Neural progenitor cell (in vitro differentiated cells): ENCODE measurements at regions not wholly inside any gene's neighbourhood (a gene's known extent, or its start where the extent isn't known, plus 50 kb on each side); places are given as distances from the start of the nearest gene placed in this dataset.

Experiments used
- DNase-seq: peaks from one replicate; pipeline ENCODE4 v3.0.0-alpha.2; 2016; ENCODE audit warnings: low spot score
- H2AFZ ChIP-seq: fragments of 200-600 bp; sonication (generic); replicated peaks from 2 replicates; pipeline ENCODE4 v1.6.1; 2016; ENCODE audit warnings: antibody characterized with exemption
- H3F3A ChIP-seq: fragments of 200-600 bp; sonication (generic); 2 replicates; pipeline ENCODE4 v1.6.1; 2016; ENCODE audit warnings: antibody characterized with exemption, low read depth
- H3K27ac ChIP-seq: fragments of 200-600 bp; sonication (generic); 2 replicates; pipeline ENCODE4 v1.5.1; 2016; ENCODE audit warnings: mild to moderate bottlenecking
- H3K27me3 ChIP-seq: fragments of 200-600 bp; sonication (generic); 2 replicates; pipeline ENCODE4 v1.6.1; 2016; ENCODE audit warnings: mild to moderate bottlenecking, moderate library complexity
- H3K36me3 ChIP-seq: fragments of 200-600 bp; sonication (generic); 2 replicates; pipeline ENCODE4 v1.5.1; 2016
- H3K4me1 ChIP-seq: fragments of 200-600 bp; sonication (generic); 2 replicates; pipeline ENCODE4 v1.6.1; 2016; ENCODE audit warnings: mixed run types
- H3K4me2 ChIP-seq: fragments of 200-600 bp; sonication (generic); 2 replicates; pipeline ENCODE4 v1.6.1; 2016
- H3K4me3 ChIP-seq: fragments of 200-600 bp; sonication (generic); 2 replicates; pipeline ENCODE4 v1.5.1; 2016
- H3K79me2 ChIP-seq: fragments of 200-600 bp; sonication (generic); 2 replicates; pipeline ENCODE4 v1.6.1; 2016; ENCODE audit warnings: low read depth
- H3K9ac ChIP-seq: fragments of 200-600 bp; sonication (generic); 2 replicates; pipeline ENCODE4 v1.6.1; 2016
- H3K9me3 ChIP-seq: fragments of 200-600 bp; sonication (generic); 2 replicates; pipeline ENCODE4 v1.5.1; 2016; ENCODE audit warnings: low read depth
- H4K20me1 ChIP-seq: fragments of 200-600 bp; sonication (generic); 2 replicates; pipeline ENCODE4 v1.6.1; 2016; ENCODE audit warnings: low read depth
- H3K27ac Mint-ChIP-seq: 3 replicates; pipeline ENCODE4 v1.8.0; 2021; ENCODE audit warnings: mixed read lengths
- H3K27me3 Mint-ChIP-seq: 2 replicates; pipeline ENCODE4 v1.8.0; 2022; ENCODE audit warnings: low read depth, mild to moderate bottlenecking, inconsistent platforms, moderate library complexity, mixed read lengths; ENCODE audit not compliant: insufficient read depth
- H3K36me3 Mint-ChIP-seq: 3 replicates; pipeline ENCODE4 v1.8.0; 2021; ENCODE audit warnings: mixed read lengths
- H3K4me1 Mint-ChIP-seq: 3 replicates; pipeline ENCODE4 v1.8.0; 2021; ENCODE audit warnings: mixed read lengths
- H3K4me3 Mint-ChIP-seq: 3 replicates; pipeline ENCODE4 v1.8.0; 2021; ENCODE audit warnings: mild to moderate bottlenecking, moderate library complexity, mixed read lengths
- H3K9me3 Mint-ChIP-seq: 3 replicates; pipeline ENCODE4 v1.8.0; 2020; ENCODE audit warnings: mixed read lengths
- CTCF ChIP-seq: fragments of 200-600 bp; sonication (generic); IDR thresholded peaks from 2 replicates; pipeline ENCODE4 v1.5.1; 2017; ENCODE audit warnings: antibody characterized with exemption, mild to moderate bottlenecking
- EZH2 ChIP-seq: fragments of 200-600 bp; sonication (generic); IDR thresholded peaks from 2 replicates; pipeline ENCODE4 v1.6.1; 2017; ENCODE audit warnings: antibody characterized with exemption, mild to moderate bottlenecking, moderate library complexity
- EZH2phosphoT487 ChIP-seq: fragments of 200-600 bp; sonication (generic); IDR thresholded peaks from 2 replicates; pipeline ENCODE4 v1.6.1; 2017; ENCODE audit warnings: antibody characterized with exemption

GRCh38 chr5:93240228-93240834 is 340.7 kb downstream of the NR2F1-AS1 start:
- no peak overlapping the region for H3K27ac Mint-ChIP-seq
- H3K4me2 ChIP-seq = no peak overlapping the region
- H3K4me3 Mint-ChIP-seq = no peak overlapping the region
- H4K20me1 ChIP-seq = no peaks in the 10 kb centered on the region
- TF ChIP-seq CTCF (no peak), EZH2 (no peak), EZH2phosphoT487 (no peak)
- no peak overlapping the region for H3K4me3 ChIP-seq
- peaks cover 29% of the 10 kb centered on the region for H3K4me1 ChIP-seq
- no peaks in the 10 kb centered on the region for H3K79me2 ChIP-seq
- peaks cover 2% of the 10 kb centered on the region for H3K27me3 Mint-ChIP-seq
- DNase-seq = no peak
- no peaks in the 10 kb centered on the region for H3F3A ChIP-seq
- H3K27me3 ChIP-seq = no peaks in the 10 kb centered on the region
- H3K36me3 Mint-ChIP-seq = no peaks in the 10 kb centered on the region
- peak overlapping the region; percentile 24 for H2AFZ ChIP-seq
- H3K9ac ChIP-seq = no peak overlapping the region
- H3K9me3 Mint-ChIP-seq = no peaks in the 10 kb centered on the region
- H3K36me3 ChIP-seq = no peaks in the 10 kb centered on the region
- H3K27ac ChIP-seq = no peak overlapping the region
- H3K4me1 Mint-ChIP-seq = peaks cover 23% of the 10 kb centered on the region
- H3K9me3 ChIP-seq = no peaks in the 10 kb centered on the region

- Mint-ChIP-seq H3K27ac (no peak overlapping the region), H3K4me1 (no peaks in the 10 kb centered on the region), H3K4me3 (no peak overlapping the region), H3K9me3 (no peaks in the 10 kb centered on the region), H3K27me3 (peaks cover 2% of the 10 kb centered on the region), H3K36me3 (no peaks in the 10 kb centered on the region)
- Histone ChIP-seq H3K9me3 (no peaks in the 10 kb centered on the region), H3K9ac (no peak overlapping the region), H3K4me3 (no peak overlapping the region), H3K4me2 (no peak overlapping the region), H3K27me3 (no peaks in the 10 kb centered on the region), H3K36me3 (no peaks in the 10 kb centered on the region), H4K20me1 (no peaks in the 10 kb centered on the region), H3F3A (no peaks in the 10 kb centered on the region), H3K27ac (no peak overlapping the region), H2AFZ (no peak overlapping the region), H3K79me2 (no peaks in the 10 kb centered on the region), H3K4me1 (peaks cover 3% of the 10 kb centered on the region)
- no peak for TF ChIP-seq EZH2
- no peak for TF ChIP-seq EZH2phosphoT487
- TF ChIP-seq CTCF = no peak
- DNase-seq = no peak
These were observed 344.1 kb downstream of the NR2F1-AS1 start for GRCh38 chr5:93236807-93237421.

DNA sequence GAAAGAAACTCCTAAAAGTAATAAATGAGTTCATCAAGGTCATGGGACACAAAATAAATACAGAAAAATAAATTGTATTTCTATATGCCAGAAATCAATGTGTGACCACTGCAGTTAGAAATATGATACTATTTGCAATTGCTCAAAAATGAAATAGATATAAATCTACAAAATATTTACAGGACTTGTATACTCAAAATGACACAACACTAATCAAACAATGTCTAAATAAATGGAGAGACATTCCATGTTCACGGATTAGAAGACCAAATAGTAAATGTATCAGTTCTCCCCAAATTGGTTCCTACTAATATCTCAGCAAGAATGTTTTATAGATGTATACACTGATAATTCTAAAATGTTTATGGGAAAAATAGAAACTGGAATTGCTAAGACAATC is 345.3 kb downstream of the NR2F1-AS1 start:
- no peak for DNase-seq
- Mint-ChIP-seq H3K4me1 (no peaks in the 10 kb centered on the region), H3K9me3 (no peaks in the 10 kb centered on the region), H3K27ac (no peak overlapping the region), H3K4me3 (no peak overlapping the region), H3K27me3 (peaks cover 5% of the 10 kb centered on the region), H3K36me3 (no peaks in the 10 kb centered on the region)
- Histone ChIP-seq H2AFZ (no peak overlapping the region), H3K27ac (no peak overlapping the region), H3K27me3 (no peaks in the 10 kb centered on the region), H4K20me1 (no peaks in the 10 kb centered on the region), H3K4me1 (peaks cover 3% of the 10 kb centered on the region), H3K36me3 (no peaks in the 10 kb centered on the region), H3K4me2 (no peak overlapping the region), H3K9me3 (no peaks in the 10 kb centered on the region), H3K9ac (no peak overlapping the region), H3F3A (no peaks in the 10 kb centered on the region), H3K4me3 (no peak overlapping the region), H3K79me2 (no peaks in the 10 kb centered on the region)
- no peak for TF ChIP-seq CTCF
